ENCODE measurements at regions not wholly inside any gene's neighbourhood (a gene's known extent, or its start where the extent isn't known, plus 50 kb on each side); places are given as distances from the start of the nearest gene placed in this dataset.
"Not testable (repeated sequence)": the region's sequence is repeated elsewhere in the genome, so short reads cannot be mapped to it uniquely, and the experiment has no call there.

GRCh38 chr2:239831001-239831731 lies 194.0 kb downstream of the NDUFA10 start:
- DNase-seq = no peak

- no peak for DNase-seq
These were observed 194.8 kb downstream of the NDUFA10 start for GRCh38 chr2:239830121-239831000.

- DNase-seq = no peak
These were observed 195.8 kb downstream of the NDUFA10 start for GRCh38 chr2:239829326-239829725.

DNA sequence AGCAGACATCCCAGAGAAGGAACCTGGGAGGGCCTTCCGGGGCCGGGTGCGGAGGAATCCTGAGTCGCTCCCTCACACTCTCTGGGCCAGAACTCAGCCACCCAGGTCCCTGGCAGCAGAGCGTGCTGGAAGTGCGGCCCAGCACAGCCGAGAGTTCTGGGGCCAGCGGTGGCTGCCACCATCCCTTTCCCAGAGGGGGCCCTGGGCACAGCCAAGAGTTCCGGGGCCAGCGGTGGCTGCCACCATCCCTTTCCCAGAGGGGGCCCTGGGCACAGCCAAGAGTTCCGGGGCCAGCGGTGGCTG lies 196.2 kb downstream of the NDUFA10 start:
- not testable (repeated sequence) for DNase-seq

GRCh38 chr2:239828192-239828972 lies 196.8 kb downstream of the NDUFA10 start:
- DNase-seq = no peak

GRCh38 chr2:239827523-239827890 lies 197.6 kb downstream of the NDUFA10 start:
- no peak for DNase-seq

DNA sequence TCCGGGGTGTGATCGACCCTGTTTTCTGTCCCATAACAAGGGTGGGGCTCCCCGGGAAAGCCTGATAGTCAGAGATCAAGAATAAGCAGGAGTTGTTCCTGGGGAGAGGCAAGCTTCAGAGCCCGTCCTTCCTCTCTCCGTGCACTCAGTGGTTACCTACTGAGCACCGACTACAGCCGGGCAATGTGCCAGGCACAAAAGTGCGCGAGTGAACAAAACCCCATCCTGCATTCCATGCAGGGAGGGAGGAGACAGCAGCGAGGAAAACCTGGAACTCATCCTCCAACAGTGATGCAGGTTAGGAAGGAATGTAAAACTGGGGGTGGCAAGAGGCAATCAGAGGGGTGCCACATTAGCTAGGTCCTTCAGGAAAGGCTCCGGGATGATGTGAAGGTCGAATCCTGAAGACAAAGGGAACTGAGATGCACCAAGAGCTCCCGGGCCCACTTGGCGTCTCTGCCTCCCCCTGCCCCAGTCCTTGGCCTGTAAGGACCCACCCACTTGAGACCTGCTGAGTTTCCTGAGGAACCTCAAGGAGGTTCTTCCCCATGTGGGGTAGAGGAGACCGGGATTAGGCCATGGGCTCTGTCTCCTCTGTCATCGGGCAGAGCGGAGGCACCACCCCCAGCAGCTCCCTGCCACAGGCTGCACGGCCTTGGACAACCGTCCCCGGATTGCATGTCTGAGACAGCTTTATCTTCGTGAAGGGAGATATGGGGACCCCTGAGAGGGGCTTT lies 198.2 kb downstream of the NDUFA10 start:
- no peak for DNase-seq

- DNase-seq = no peak
These were observed 198.8 kb downstream of the NDUFA10 start for GRCh38 chr2:239826376-239826775.

GRCh38 chr2:239825705-239825979 lies 199.5 kb downstream of the NDUFA10 start:
- DNase-seq = no peak

GRCh38 chr2:239824866-239825704 lies 200.1 kb downstream of the NDUFA10 start:
- no peak for DNase-seq

DNA sequence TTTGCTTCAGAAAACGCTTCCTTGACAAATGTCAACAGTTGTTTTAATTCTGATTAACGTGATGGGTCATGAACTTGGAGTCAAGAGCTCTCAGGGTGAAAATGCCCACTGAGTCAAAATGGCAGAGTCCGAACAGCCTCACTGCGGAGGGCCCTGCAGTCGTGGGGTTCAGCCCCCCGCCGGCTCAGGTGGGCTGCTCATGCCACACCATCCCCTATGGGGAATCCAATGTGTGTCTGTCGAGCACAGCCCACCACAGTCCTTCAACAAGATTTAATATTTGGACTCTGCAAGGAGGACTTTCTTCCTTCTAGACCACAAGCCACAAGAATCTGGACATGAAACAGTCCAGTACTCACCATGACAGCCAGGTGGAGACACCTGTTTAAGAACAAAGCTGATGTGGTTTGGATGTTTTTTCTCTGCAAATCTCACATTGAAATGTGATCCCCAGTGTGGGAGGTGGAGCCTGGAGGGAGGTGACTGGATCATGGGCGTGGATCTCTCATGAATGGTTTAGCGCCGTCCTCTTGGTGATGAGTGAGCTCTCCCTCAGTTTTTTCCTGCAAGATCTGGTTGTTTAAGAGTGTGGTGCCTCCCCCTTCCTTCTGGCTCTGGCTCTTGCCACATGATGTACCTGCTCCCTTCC lies 201.0 kb downstream of the NDUFA10 start:
- DNase-seq = no peak

GRCh38 chr2:239822146-239822831 lies 202.9 kb downstream of the NDUFA10 start:
- DNase-seq = no peak

GRCh38 chr2:239821694-239822075 lies 203.5 kb downstream of the NDUFA10 start:
- DNase-seq = no peak

DNA sequence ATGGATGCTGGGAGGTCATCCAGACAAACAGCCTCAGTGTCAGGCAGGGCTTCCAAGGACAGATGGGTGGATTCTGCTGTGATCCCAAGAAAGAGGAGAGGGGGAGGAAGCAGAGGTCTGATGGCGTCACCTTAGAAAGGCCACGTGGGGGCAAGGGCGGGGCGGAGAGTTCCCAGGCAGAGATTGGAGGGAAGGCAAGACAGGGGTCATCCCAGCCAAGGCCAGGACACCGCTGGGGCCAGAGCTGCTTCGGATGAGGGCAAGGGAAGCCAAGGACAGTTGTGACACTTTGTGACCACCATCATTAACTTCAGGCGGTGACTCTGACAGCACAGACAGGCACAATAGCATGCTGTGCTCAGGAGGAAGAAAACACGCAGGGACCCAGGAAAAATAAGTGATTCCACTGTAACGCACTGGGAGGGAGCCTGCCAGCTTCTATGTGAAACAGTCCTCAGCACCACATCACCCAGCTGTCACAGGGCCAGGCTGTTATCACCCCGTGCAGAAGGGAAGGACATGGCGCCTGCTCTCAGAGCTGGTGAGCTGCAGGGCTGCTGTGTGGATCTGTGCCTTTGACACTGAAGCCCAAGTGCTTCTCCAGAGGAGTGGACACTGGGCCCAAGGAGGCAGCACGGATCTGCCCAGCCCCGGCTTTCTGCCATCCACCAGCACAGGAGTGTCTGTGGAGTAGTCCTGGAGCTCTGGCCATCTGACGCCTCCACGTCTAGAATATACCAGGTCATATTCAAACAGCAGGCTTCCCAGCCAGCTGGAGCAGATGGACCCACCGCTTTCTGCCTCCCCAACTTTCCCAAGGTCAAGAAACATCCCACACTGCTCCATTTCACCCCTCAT lies 204.1 kb downstream of the NDUFA10 start:
- DNase-seq = no peak

GRCh38 chr2:239819974-239820555 lies 205.1 kb downstream of the NDUFA10 start:
- DNase-seq = no peak

DNA sequence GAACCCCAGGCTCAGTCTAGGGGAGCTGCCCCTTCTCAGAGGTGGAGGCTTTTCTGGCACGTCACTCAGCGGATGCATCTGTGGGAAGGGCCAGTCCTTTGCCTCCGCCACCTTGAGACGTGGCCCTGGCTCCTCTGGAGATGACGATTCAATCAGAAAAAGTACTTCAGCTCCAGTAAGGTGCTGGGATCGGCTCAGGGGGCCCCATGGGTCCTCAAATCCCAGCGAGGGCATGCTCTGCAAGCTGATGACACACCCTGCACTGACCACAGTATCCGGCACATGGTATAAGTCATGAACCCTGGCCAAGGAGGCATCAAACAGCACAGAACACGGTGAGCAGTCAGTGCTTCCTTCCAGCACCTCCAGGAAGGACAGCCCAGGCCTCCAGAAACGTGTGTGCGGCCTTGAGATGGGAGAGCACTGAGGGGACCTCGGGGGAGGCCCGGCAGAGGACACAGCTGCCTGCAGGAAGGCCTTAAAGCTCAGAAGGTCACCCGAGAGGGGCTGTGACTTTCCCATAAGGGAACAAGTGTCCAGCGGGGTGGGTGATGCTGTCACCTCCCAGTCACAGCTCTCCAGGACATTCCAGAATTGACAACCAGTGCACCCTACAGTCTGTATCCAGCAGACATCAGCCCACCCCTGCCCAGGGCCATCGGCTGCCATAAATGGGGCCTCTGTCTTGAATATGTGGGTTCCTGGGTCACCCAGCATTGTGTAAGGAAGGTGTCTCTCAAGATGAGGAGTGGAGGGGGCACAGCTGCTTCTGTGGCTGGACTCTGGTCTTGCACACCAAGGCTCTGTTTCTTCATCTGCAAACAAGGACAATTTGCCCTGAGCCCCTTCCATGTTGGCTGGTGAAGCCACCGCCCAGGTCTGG lies 205.8 kb downstream of the NDUFA10 start:
- DNase-seq = no peak

- no peak for DNase-seq
These were observed 206.6 kb downstream of the NDUFA10 start for GRCh38 chr2:239818531-239819011.

GRCh38 chr2:239818086-239818485 lies 207.1 kb downstream of the NDUFA10 start:
- no peak for DNase-seq

Measured in GOT3 (cell line).